MM.1S (cell line): ENCODE measurements at regions not wholly inside any gene's neighbourhood (a gene's known extent, or its start where the extent isn't known, plus 50 kb on each side); places are given as distances from the start of the nearest gene placed in this dataset.

Source experiments
- DNase-seq: peaks from one replicate; pipeline ENCODE4 v3.0.0-alpha.2; 2015
- H2AFZ ChIP-seq: fragments of 300-600 bp; sonication (generic); 2 replicates; pipeline ENCODE4 v1.6.0; 2016; ENCODE audit warnings: antibody characterized with exemption, low read length
- H3F3A ChIP-seq: fragments of 300-600 bp; sonication (generic); 2 replicates; pipeline ENCODE4 v1.6.1; 2016; ENCODE audit warnings: mild to moderate bottlenecking, antibody characterized with exemption, low read length, moderate library complexity, mixed read lengths; ENCODE audit not compliant: insufficient read depth
- H3K27ac ChIP-seq: fragments of 300-600 bp; sonication (generic); 2 replicates; pipeline ENCODE4 v1.5.1; 2016; ENCODE audit warnings: mild to moderate bottlenecking, low read length
- H3K27me3 ChIP-seq: fragments of 300-600 bp; sonication (generic); replicated peaks from 2 replicates; pipeline ENCODE4 v1.6.0; 2016; ENCODE audit warnings: low read length; ENCODE audit not compliant: insufficient read depth
- H3K36me3 ChIP-seq: fragments of 300-600 bp; sonication (generic); replicated peaks from 2 replicates; pipeline ENCODE4 v1.6.1; 2016; ENCODE audit warnings: mild to moderate bottlenecking, low read length, mixed read lengths; ENCODE audit not compliant: insufficient read depth
- H3K4me1 ChIP-seq: fragments of 300-600 bp; sonication (generic); 2 replicates; pipeline ENCODE4 v1.6.1; 2016; ENCODE audit warnings: low read length, mixed read lengths
- H3K4me2 ChIP-seq: fragments of 300-600 bp; sonication (generic); 2 replicates; pipeline ENCODE4 v1.6.0; 2016; ENCODE audit warnings: low read depth, low read length
- H3K4me3 ChIP-seq: fragments of 300-600 bp; sonication (generic); 2 replicates; pipeline ENCODE4 v1.5.1; 2016; ENCODE audit warnings: low read length, mixed read lengths
- H3K79me2 ChIP-seq: fragments of 300-600 bp; sonication (generic); 2 replicates; pipeline ENCODE4 v1.6.1; 2016; ENCODE audit warnings: mixed run types, low read length, mixed read lengths
- H3K9ac ChIP-seq: fragments of 300-600 bp; sonication (generic); 2 replicates; pipeline ENCODE4 v1.6.1; 2016; ENCODE audit warnings: low read length, mixed read lengths
- H3K9me2 ChIP-seq: fragments of 300-600 bp; sonication (generic); replicated peaks from 2 replicates; pipeline ENCODE4 v1.6.1; 2016; ENCODE audit warnings: mild to moderate bottlenecking, low read length, mixed read lengths; ENCODE audit not compliant: insufficient read depth
- H3K9me3 ChIP-seq: fragments of 300-600 bp; sonication (generic); replicated peaks from 2 replicates; pipeline ENCODE4 v1.6.1; 2016; ENCODE audit warnings: mild to moderate bottlenecking, low read length, mixed read lengths; ENCODE audit not compliant: insufficient read depth
- H4K20me1 ChIP-seq: fragments of 300-600 bp; sonication (generic); 2 replicates; pipeline ENCODE4 v1.6.1; 2016; ENCODE audit warnings: mild to moderate bottlenecking, low read length, moderate library complexity, mixed read lengths; ENCODE audit not compliant: insufficient read depth
- CTCF ChIP-seq: fragments of 300-600 bp; sonication (generic); IDR thresholded peaks from 2 replicates; pipeline ENCODE4 v1.5.1; 2016; ENCODE audit warnings: antibody characterized with exemption, low read length, mixed read lengths
- EZH2 ChIP-seq: fragments of 300-600 bp; sonication (generic); optimal IDR thresholded peaks from 2 replicates; pipeline ENCODE3; 2017; ENCODE audit warnings: low read depth, mild to moderate bottlenecking, antibody characterized with exemption, low read length, mixed read lengths
- EZH2phosphoT487 ChIP-seq: fragments of 300-600 bp; sonication (generic); IDR thresholded peaks from 2 replicates; pipeline ENCODE4 v1.6.1; 2018; ENCODE audit warnings: antibody characterized with exemption, low read length

- H3K9me2 ChIP-seq: no peaks in the 10 kb centered on the region
- no peaks in the 10 kb centered on the region for H3F3A ChIP-seq
- no peak for DNase-seq
- no peak overlapping the region for H3K9ac ChIP-seq
- H3K27me3 ChIP-seq: peaks cover 91% of the 10 kb centered on the region
- H3K4me2 ChIP-seq: no peak overlapping the region
- TF ChIP-seq EZH2 (no peak), CTCF (no peak), EZH2phosphoT487 (no peak)
- H3K9me3 ChIP-seq: no peaks in the 10 kb centered on the region
- H3K79me2 ChIP-seq: no peaks in the 10 kb centered on the region
- H3K27ac ChIP-seq: no peak overlapping the region
- H3K36me3 ChIP-seq: no peaks in the 10 kb centered on the region
- no peak overlapping the region for H2AFZ ChIP-seq
- no peaks in the 10 kb centered on the region for H4K20me1 ChIP-seq
- no peaks in the 10 kb centered on the region for H3K4me1 ChIP-seq
- H3K4me3 ChIP-seq: no peak overlapping the region
These were observed 108.9 kb upstream of the PPP1R26 start for GRCh38 chr9:135370411-135371375.

DNA sequence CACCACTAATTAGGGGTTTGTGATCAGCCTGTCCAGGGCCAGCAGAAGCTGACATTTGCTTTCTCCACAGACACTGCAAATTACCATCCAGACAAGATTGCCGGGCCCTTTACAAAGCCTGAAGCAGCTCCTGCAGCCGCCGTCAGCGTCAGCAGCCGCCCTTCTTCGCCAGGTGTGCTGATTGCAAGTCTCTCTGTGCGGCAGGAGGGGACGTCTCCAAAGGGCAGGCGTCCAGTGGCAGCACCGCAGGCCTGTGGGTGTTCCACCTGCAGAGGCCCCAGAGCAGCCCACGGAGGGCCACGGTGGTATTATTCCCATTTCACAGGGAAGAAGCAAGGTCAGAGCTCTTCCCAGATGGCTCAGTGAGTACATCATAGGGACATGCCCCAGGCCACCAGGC lies 108.0 kb upstream of the PPP1R26 start:
- Histone ChIP-seq H3K9ac (no peak overlapping the region), H3K4me3 (no peak overlapping the region), H3F3A (no peaks in the 10 kb centered on the region), H3K9me2 (no peaks in the 10 kb centered on the region), H3K9me3 (no peaks in the 10 kb centered on the region), H4K20me1 (no peaks in the 10 kb centered on the region), H3K79me2 (no peaks in the 10 kb centered on the region), H2AFZ (no peak overlapping the region), H3K27ac (no peak overlapping the region), H3K36me3 (no peaks in the 10 kb centered on the region), H3K27me3 (peaks cover 93% of the 10 kb centered on the region), H3K4me1 (no peaks in the 10 kb centered on the region), H3K4me2 (no peak overlapping the region)
- TF ChIP-seq CTCF (no peak), EZH2 (no peak), EZH2phosphoT487 (no peak)
- DNase-seq: no peak

DNA sequence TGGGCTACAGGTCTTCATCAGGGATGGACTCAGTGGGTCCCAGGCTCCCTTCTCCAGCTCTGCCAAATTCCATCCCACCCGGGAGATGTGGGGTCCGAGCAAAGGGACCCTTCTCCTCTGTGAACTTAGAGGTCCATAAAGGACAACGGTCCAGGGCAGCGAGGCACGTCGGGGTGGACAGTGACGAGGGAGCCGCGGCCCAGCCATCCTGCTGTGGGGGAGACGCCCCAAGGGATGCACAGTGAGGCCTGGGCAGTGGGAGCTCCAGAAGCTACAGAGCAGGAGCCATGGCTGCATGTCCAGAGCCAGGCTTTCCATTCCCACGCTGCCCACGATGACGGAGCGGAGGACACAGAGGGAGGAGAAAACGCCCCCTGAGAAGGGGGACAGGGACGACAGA lies 107.5 kb upstream of the PPP1R26 start:
- Histone ChIP-seq H3K9me2 (no peaks in the 10 kb centered on the region), H2AFZ (no peak overlapping the region), H3F3A (no peaks in the 10 kb centered on the region), H4K20me1 (no peaks in the 10 kb centered on the region), H3K4me2 (no peak overlapping the region), H3K4me1 (no peaks in the 10 kb centered on the region), H3K9ac (no peak overlapping the region), H3K9me3 (no peaks in the 10 kb centered on the region), H3K27ac (no peak overlapping the region), H3K79me2 (no peaks in the 10 kb centered on the region), H3K27me3 (peaks cover 93% of the 10 kb centered on the region), H3K4me3 (no peak overlapping the region), H3K36me3 (no peaks in the 10 kb centered on the region)
- no peak for DNase-seq
- TF ChIP-seq CTCF (no peak), EZH2phosphoT487 (no peak), EZH2 (no peak)
